NCI-H524 treated with DMSO at 0.1 percent for 48 hours (cell line): ENCODE measurements at regions not wholly inside any gene's neighbourhood (a gene's known extent, or its start where the extent isn't known, plus 50 kb on each side); places are given as distances from the start of the nearest gene placed in this dataset.
A peak's percentile ranks its signal among the peaks of the same experiment; 100 is the strongest.
"Not testable (repeated sequence)": the region's sequence is repeated elsewhere in the genome, so short reads cannot be mapped to it uniquely, and the experiment has no call there.

ENCODE experiments used
- DNase-seq: peaks from one replicate; lab custom pipeline; 2025; lab: John Stamatoyannopoulos, UW

- no peak for DNase-seq
Observed at GRCh38 chr10:36547965-36548364, 577.4 kb upstream of the ANKRD30A start.

DNA sequence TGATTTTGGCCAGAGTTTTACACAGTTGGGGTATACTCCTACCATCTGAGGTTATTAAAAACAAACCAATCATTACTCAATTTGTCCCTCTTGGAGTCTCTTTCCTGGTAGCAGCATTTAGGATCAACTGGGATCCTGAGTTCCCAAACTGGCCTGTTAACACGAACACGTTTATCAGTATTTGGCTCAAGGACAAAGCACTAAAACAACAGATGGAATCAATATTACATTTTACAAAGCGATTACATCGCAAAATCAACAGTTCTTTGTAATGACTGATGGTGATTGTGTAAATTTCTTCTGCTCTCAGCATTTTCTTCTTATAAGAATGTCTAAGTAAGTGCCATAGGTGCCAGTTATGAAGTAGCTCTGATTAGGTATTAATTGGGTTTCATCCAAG lies 582.9 kb upstream of the ANKRD30A start:
- no peak for DNase-seq

GRCh38 chr10:36540611-36541010 lies 584.8 kb upstream of the ANKRD30A start:
- DNase-seq: no peak

- no peak for DNase-seq
Observed at GRCh38 chr10:36538953-36539586, 586.3 kb upstream of the ANKRD30A start.

DNA sequence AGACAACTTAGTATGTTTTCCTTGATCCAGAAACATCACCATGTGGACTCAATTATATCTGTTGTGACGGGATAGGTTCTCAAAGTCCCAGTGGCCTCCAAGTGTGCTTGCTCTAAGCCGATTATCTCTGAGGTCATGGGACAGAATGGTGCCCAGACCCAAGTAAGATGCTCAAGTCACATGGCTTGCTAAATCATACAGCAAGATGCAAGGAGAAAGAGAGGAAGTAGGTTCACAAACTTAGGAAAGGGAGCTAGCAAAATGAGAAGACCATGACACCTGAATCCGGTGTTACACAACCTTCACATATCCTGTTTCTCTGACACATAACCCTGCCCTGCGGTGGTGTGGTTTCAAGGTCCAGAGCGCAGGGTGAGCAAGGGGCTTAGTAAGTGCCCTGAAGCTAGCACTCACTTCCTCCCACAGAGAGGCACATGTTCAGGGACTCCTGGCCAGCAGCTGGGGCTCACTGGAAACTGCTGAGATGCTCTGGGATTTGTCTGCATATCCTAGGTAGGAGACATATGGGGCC lies 590.9 kb upstream of the ANKRD30A start:
- DNase-seq: no peak

- DNase-seq: no peak
Observed at GRCh38 chr10:36533861-36534260, 591.5 kb upstream of the ANKRD30A start.

GRCh38 chr10:36533316-36533715 lies 592.1 kb upstream of the ANKRD30A start:
- no peak for DNase-seq

GRCh38 chr10:36531621-36532020 lies 593.8 kb upstream of the ANKRD30A start:
- DNase-seq: no peak

DNA sequence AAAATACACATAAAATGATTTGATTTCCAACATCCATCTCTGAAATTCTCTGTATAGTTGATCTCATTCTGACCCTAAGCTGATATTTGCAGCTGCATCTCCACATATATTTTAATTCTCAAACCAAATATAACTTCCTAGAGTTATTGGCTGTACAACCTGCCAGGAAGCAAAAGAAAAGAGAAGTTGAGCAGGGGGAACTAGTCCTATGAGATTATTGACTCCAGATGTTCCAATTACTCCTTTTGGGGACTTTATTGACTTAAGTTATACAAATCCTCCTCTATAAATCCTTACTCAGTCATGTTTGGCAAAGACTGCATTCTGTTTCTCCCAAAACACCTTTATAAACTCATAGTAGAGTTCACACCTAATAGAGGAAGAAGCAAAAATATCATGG lies 599.4 kb upstream of the ANKRD30A start:
- no peak for DNase-seq

DNA sequence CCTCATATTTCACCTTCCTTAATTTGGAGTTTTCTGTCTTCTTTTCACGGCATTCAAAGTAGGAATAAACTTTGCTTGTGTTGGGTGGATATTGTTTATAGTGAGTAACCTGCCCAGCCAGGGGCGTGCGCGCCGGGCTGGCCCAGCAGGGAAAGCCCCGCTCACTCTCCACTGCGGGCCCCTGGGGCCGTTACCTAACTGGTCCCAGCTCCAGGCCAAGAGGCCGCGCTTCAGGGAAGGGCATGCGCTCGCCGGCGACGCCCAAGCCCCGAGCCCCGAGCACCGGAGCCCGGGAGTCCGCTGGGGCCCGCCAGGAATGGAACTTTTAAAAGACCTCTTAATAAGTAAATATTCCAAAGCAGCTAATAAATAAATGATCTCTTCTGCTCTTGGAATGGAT lies 601.3 kb upstream of the ANKRD30A start:
- DNase-seq: not testable (repeated sequence)

- DNase-seq: no peak
Observed at GRCh38 chr10:36519909-36520308, 605.5 kb upstream of the ANKRD30A start.

DNA sequence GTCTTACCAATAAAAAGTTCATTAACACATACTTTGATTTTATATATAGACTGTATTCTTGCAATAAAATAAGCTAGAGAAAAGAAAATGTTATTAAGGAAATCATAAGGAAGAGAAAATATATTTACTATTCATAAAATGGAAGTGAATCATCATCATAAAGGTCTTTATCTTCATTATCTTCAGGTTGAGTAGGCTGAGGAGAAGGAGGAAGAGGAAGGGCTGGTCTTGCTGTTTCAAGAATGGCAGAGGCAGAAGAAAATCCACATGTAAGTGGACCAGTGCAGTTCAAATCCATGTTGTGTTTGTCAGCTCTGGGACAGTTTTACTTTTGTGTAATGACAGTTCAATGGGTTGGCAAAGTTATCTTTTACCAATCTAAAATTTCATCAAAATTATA lies 609.1 kb upstream of the ANKRD30A start:
- no peak for DNase-seq

DNA sequence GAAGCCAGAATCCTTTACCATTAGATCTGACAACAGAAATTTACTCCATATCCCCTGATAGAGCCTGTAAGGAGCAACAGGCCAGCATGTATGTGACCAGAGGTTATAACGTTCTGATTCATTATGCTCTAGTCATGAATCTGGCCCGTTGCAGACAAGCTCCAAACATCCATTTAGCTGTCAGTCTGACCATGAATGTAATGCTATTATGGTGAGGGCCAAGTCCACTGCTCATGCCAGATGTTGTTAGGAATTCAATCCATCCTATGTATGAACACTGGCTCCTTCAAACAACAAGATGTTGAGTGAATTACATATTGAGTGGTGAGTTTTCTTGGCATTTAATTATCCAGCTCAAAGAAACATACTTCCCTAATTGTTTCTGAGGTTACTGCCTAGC lies 610.1 kb upstream of the ANKRD30A start:
- no peak for DNase-seq

GRCh38 chr10:36507715-36508114 lies 617.7 kb upstream of the ANKRD30A start:
- no peak for DNase-seq

DNA sequence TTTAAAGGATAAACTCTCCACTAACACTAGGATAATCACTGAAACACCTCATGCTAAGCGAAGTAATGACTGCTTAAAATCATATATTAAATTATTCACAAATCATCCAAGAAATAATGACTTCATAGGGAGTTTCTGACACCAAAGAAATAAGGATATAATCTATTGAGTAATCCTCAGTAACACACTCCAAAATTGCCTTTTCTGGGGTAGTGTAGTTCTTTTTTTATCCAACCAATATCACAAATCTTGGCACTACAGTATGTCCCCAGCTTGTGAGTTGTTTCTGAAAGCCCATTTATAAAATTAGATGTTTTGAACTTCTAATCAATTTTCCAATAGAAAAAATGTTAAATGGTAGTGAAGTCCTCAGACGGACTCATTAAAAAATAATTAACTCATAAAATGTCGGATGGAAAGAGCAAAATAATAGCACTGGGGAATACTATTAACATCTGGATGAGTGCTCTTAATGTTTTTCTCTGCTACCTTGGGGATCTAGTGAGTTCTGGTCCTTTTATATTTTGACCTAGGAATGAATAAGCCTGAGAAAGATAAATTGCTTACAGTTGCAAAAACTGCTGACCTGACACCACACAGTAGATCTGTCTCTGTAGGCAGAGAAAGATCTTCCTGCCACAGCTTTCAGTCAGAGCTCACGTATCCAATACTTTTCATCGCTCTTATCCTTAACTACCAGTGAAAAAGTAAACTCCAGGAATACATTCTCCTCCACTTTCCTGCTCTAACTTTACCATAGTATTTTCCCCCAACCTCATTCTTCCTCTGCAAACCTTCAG lies 618.5 kb upstream of the ANKRD30A start:
- no peak for DNase-seq

DNA sequence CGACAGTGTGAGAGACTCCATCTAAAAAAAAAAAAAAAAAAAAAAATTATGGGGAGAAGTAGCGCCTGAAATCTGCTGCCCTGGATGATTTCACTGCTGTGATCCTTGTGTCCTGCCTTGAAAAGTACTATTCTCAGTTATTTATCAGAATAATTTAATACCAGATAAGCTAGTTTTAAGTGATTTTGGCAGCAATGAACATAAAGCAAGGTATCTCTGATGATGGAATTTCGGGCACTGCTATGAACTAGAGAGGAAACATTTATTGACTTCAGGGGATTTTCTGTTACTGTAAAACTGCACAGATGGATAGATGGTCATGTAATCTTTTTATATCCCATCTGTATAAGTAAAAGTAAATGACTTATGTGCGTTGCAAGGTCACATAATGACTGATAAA lies 619.1 kb upstream of the ANKRD30A start:
- DNase-seq: no peak

GRCh38 chr10:36504758-36505157 lies 620.6 kb upstream of the ANKRD30A start:
- DNase-seq: no peak

DNA sequence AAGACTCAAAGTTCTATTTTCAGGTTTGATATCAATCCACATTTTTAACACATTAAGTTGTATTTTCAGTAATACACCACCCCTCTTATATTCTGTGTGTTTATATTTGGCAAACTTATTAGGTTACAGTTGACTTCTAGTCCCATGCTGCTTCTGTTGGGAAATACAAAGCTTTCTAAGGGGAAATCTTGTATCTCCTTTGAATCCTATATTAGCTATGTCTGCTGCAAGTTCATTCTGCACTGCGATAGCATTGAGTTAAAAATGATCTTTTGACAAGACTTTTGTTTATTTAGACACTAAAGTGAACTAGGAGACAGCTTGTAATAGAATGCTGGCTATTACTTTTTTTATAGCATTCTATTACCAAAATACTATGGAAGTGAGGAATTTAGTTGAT lies 625.1 kb upstream of the ANKRD30A start:
- no peak for DNase-seq

DNA sequence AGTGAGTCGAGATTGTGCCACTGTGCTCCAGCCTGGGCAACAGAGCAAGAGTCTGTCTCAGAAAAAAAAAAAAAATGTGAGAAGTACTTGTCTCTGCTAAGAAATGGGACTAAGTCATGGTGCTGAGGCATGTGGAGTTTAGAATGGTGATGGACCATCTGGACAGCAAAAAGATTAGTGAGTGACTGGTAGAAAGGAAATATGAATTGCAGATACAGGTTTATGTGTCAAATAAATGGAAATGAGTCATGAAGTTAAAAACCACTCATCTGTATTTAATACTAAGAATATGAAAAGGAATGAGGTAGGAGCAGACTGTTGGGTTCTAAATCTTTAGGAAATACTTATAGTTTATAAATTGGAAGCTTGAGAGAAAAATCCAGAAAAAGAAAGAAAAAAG lies 625.7 kb upstream of the ANKRD30A start:
- peak; percentile 3 for DNase-seq

DNA sequence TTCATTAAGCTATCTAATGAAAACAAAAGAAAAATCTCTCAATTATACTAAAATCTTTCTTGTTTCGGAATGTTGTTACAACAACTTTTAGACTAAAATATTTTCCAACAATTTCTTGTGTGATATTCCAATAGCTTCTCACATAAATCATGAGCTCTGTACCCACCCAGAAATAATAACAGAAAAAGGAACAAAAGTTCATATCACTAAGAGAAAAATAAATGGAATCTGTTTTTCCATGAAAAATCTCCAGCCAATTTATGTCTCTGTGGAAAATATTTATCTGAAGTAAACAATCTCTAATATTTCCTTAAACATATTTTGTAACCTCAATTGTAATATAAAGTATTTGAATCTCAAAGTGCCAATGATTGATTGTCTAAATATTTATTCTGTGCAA lies 628.6 kb upstream of the ANKRD30A start:
- no peak for DNase-seq

- no peak for DNase-seq
Observed at GRCh38 chr10:36494371-36494770, 631.0 kb upstream of the ANKRD30A start.

DNA sequence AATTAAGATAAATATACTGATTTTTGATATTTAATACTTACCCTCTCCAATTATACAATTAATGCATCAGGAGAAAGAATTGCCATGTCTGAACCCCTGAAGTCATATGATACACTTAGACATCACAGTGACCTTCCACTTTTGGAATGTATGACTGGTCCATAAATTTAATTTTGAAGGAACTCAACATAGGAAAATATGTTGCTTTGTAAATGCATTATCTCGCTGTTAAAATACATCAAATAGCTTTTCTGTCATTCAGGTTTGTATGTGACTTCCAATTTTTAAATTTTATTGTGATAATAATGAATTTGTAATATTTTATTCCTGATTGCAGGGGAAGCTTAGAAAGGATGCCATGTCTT lies 631.9 kb upstream of the ANKRD30A start:
- no peak for DNase-seq
